DND-41 (cell line): ENCODE measurements at regions not wholly inside any gene's neighbourhood (a gene's known extent, or its start where the extent isn't known, plus 50 kb on each side); places are given as distances from the start of the nearest gene placed in this dataset.

Experiments
- CTCF ChIP-seq: IDR thresholded peaks from 2 replicates; pipeline ENCODE4 v1.5.1; 2012; ENCODE audit warnings: borderline replicate concordance, low read length, moderate library complexity, mild to moderate bottlenecking; ENCODE audit not compliant: poor library complexity, severe bottlenecking; ENCODE audit errors: extremely low read depth
- EZH2 ChIP-seq: IDR thresholded peaks from 3 replicates; pipeline ENCODE4 v1.6.1; 2012; ENCODE audit warnings: borderline replicate concordance, low read depth, mild to moderate bottlenecking, moderate library complexity, low read length, inconsistent platforms; ENCODE audit not compliant: severe bottlenecking

- TF ChIP-seq EZH2 (no peak), CTCF (no peak)
Observed at GRCh38 chr6:93574299-93574698, 154.9 kb upstream of the EPHA7 start.
